ENCODE measurements at regions not wholly inside any gene's neighbourhood (a gene's known extent, or its start where the extent isn't known, plus 50 kb on each side); places are given as distances from the start of the nearest gene placed in this dataset.

- DNase-seq (ENCODE audit: low read depth, low spot score) = no peak
- H3K9me3 ChIP-seq (replicated peaks; ENCODE audit: control insufficient read depth, insufficient read depth, low read length) = peaks cover 7% of the 10 kb centered on the region; the same call in 2 of the 3 replicates
- SMC1A ChIA-PET (ENCODE audit: uncharacterized antibody, unreplicated experiment) = no interaction called here
- H3K4me2 ChIP-seq (ENCODE audit: control insufficient read depth, insufficient read depth) = no peak overlapping the region
- FAIRE-seq = no peak
- H3K4me3 ChIP-seq = no peak overlapping the region
- in situ Hi-C loops (cut with MboI) = no loop called here
- no peaks in the 10 kb centered on the region for H3K36me3 ChIP-seq (ENCODE audit: control insufficient read depth in 2 of 2, insufficient read depth in 2 of 2, low read length in 1 of 2)
- no TSS peak for BruUV-seq (replicated peaks)
- no peaks in the 10 kb centered on the region for H3K4me1 ChIP-seq (ENCODE audit: control insufficient read depth, insufficient read depth, low read length)
- H3K27me3 ChIP-seq (replicated peaks in 1 of 2; ENCODE audit: control insufficient read depth in 2 of 2, insufficient read depth in 2 of 2, low read length in 1 of 2) = no peaks in the 10 kb centered on the region
- no peak overlapping the region for H3K27ac ChIP-seq (ENCODE audit: control insufficient read depth, insufficient read depth)
- CTCF ChIA-PET = no interaction called here
- 49% methylated on average over 4 of the region's 4 CpGs for WGBS (ENCODE audit: insufficient coverage, insufficient replicate concordance, low lambda C conversion rate, missing lambda C conversion rate)
- intact Hi-C loops (cut with micrococcal nuclease; ENCODE audit: unreplicated experiment) = no loop called here
- no peak overlapping the region for H3K9ac ChIP-seq (ENCODE audit: control insufficient read depth, insufficient read depth, low read length)
- RAD21 ChIA-PET (ENCODE audit: unreplicated experiment) = no interaction called here
- no peaks in the 10 kb centered on the region for H3K79me2 ChIP-seq (ENCODE audit: control insufficient read depth, insufficient read depth, low read length)
- POLR2A ChIA-PET = no interaction called here
- H2AFZ ChIP-seq (ENCODE audit: control insufficient read depth, low read depth, low read length) = no peak overlapping the region
- ATAC-seq = no peak
- TF ChIP-seq RAD21 (IDR thresholded peaks at IDR 0.05; ENCODE audit: insufficient read depth, low read depth, low read length) = no peak
- no peak for TF ChIP-seq ZBED1 (IDR thresholded peaks at IDR 0.05; ENCODE audit: borderline replicate concordance)
- TF ChIP-seq CEBPB (IDR thresholded peaks at IDR 0.05; ENCODE audit: borderline replicate concordance in 1 of 2, low read depth in 2 of 2, low read length in 2 of 2) = no peak
- TF ChIP-seq TBL1XR1 (IDR thresholded peaks at IDR 0.05; ENCODE audit: low read depth, low read length) = no peak
- TF ChIP-seq SMARCA5 (IDR thresholded peaks at IDR 0.05) = no peak
- TF ChIP-seq ZSCAN29 (IDR thresholded peaks at IDR 0.05) = no peak
- no peak for TF ChIP-seq REST (IDR thresholded peaks at IDR 0.05; ENCODE audit: low read depth, low read length)
- TF ChIP-seq MAX (IDR thresholded peaks at IDR 0.05; ENCODE audit: low read depth, low read length) = no peak
- TF ChIP-seq TARDBP (IDR thresholded peaks at IDR 0.05; ENCODE audit: borderline replicate concordance) = no peak
- TF ChIP-seq RFX5 (IDR thresholded peaks at IDR 0.05; ENCODE audit: low read depth, low read length) = no peak
- no peak for TF ChIP-seq ATF2 (IDR thresholded peaks at IDR 0.05; ENCODE audit: low read length)
- TF ChIP-seq ZNF274 (IDR thresholded peaks at IDR 0.05; ENCODE audit: insufficient read depth, insufficient read length) = no peak
- TF ChIP-seq SMAD5 (IDR thresholded peaks at IDR 0.05; ENCODE audit: low read depth) = no peak
- no peaks in the 10 kb centered on the region for H4K20me1 ChIP-seq (ENCODE audit: control insufficient read depth, insufficient read depth)
Measured at GRCh38 chr1:184285401-184286087, 101.3 kb upstream of the C1orf21 start.

Measured in GM12878 (cell line).